OCI-LY1 (cell line): ENCODE measurements at regions not wholly inside any gene's neighbourhood (a gene's known extent, or its start where the extent isn't known, plus 50 kb on each side); places are given as distances from the start of the nearest gene placed in this dataset.

Source experiments
- CTCF ChIP-seq: fragments of 200-600 bp; sonication (generic), shearing (Covaris generic); IDR thresholded peaks from 2 replicates; pipeline ENCODE4 v1.5.1; 2017; ENCODE audit warnings: mild to moderate bottlenecking, antibody characterized with exemption, low read length, moderate library complexity, mixed read lengths
- EZH2 ChIP-seq: fragments of 200-600 bp; sonication (generic), shearing (Covaris generic); IDR thresholded peaks from 2 replicates; pipeline ENCODE4 v1.8.0; 2017; ENCODE audit warnings: borderline replicate concordance, mixed run types, mild to moderate bottlenecking, antibody characterized with exemption, low read length, moderate library complexity, mixed read lengths

DNA sequence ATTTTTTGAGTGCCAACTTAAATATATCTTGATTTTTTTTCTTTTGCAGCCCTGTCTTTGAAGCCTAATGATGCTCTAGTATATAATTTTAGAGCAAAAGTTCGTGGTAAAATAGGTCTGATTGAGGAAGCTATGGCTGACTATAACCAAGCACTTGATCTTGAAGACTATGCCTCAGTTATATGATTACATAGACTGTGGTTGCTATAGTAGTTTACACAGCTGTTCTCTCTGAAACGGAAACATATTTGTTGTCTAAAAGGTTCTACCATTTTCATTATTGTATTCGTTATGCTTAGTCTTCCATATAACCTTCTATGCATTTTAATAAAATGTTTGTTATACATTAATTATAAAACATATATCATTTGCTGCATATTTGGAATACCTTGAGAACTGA, 246.7 kb downstream of the TTC6 start:
- TF ChIP-seq CTCF (no peak), EZH2 (no peak)
